ENCODE measurements at regions not wholly inside any gene's neighbourhood (a gene's known extent, or its start where the extent isn't known, plus 50 kb on each side); places are given as distances from the start of the nearest gene placed in this dataset.

DNA sequence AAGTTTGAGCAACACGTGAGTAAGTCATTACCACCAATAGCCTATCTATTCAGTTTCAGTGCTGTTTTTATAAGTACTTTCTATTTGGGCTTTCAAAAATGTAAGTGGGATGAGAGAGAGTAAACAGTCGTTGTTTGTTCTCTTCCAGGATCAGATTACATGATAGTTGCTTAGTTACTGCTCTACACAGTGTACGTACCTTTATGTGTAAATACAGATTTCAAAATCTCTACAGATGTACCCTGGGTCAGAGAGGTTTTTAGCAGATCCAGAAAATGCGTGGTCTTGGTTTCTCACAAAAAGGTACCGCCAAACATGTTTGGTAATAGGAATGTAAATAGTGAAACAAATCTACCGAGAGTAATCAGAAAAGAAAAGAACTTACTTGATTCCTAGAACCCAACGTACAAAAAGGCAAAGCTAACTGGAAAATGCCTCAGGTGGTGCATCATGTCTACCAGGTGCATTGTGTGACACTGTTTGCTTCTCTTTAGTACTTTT lies 421.1 kb downstream of the BCKDHB start:
- TF ChIP-seq POLR2A (IDR thresholded peaks at IDR 0.05) (no peak), CTCF (IDR thresholded peaks at IDR 0.05 in 4 of 5, conservative IDR thresholded peaks at IDR 0.05 in 1 of 5) (no peak)

Data from gastrocnemius medialis (tissue), 4 donors.